ENCODE measurements at regions not wholly inside any gene's neighbourhood (a gene's known extent, or its start where the extent isn't known, plus 50 kb on each side); places are given as distances from the start of the nearest gene placed in this dataset.
"Not testable (repeated sequence)": the region's sequence is repeated elsewhere in the genome, so short reads cannot be mapped to it uniquely, and the experiment has no call there.

DNA sequence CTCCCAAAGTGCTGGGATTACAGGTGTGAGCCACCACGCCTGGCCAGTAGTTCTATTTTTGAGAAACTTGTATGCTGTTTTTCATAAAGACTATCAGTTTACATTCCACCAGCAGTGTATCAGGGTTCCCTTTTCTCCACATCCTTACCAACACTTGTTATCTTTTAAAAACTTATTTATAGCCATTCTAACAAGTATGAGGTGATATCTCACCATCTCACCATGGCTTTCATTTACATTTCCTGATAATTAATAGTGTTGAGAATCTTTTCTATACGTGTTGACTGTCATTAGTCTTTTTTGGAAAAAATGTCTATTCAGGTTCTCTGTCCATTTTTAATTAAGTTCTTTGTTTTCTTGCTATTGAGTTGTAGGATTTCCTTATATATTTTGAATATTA is 416.1 kb downstream of the NEBL start:
- no peak for DNase-seq
- no peaks in the 10 kb centered on the region for H3K9me3 ChIP-seq
- H3K36me3 ChIP-seq: no peaks in the 10 kb centered on the region
- no peaks in the 10 kb centered on the region for H3K27me3 ChIP-seq
- H3K4me1 ChIP-seq: no peaks in the 10 kb centered on the region
- no peak for TF ChIP-seq CTCF (IDR thresholded peaks at IDR 0.05; ENCODE audit: low read depth, low read length)
- no peak overlapping the region for H3K4me3 ChIP-seq (ENCODE audit: low read depth, low read length)

- not testable (repeated sequence) for H3K4me3 ChIP-seq (ENCODE audit: low read depth, low read length); DNase-seq; H3K9me3 ChIP-seq; H3K36me3 ChIP-seq; H3K4me1 ChIP-seq; H3K27me3 ChIP-seq
Measured at GRCh38 chr10:20480575-20480974, 416.5 kb downstream of the NEBL start.

DNA sequence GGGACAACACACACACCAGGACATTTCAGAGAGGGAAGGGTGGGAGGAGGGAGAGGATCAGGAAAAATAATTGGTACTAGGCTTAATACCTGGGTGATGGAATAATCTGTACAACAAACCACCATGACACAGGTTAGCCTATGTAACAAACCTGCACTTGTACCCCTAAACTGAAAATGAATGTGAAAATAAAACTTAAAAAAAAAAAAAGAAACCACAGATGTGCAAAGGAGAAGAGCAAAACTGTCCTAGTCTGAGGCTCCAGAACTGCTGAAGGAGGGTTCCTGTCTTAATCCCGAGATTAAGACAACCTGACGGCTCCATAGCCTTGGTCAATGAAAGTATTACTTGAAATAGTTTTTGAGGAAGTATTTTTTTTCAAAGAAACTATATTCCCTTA is 423.0 kb downstream of the NEBL start:
- no peak for TF ChIP-seq CTCF (IDR thresholded peaks at IDR 0.05; ENCODE audit: low read depth, low read length)
- Histone ChIP-seq H3K36me3 (no peaks in the 10 kb centered on the region), H3K4me3 (ENCODE audit: low read depth, low read length) (no peak overlapping the region), H3K4me1 (no peaks in the 10 kb centered on the region), H3K9me3 (no peaks in the 10 kb centered on the region), H3K27me3 (no peaks in the 10 kb centered on the region)
- no peak for DNase-seq

DNA sequence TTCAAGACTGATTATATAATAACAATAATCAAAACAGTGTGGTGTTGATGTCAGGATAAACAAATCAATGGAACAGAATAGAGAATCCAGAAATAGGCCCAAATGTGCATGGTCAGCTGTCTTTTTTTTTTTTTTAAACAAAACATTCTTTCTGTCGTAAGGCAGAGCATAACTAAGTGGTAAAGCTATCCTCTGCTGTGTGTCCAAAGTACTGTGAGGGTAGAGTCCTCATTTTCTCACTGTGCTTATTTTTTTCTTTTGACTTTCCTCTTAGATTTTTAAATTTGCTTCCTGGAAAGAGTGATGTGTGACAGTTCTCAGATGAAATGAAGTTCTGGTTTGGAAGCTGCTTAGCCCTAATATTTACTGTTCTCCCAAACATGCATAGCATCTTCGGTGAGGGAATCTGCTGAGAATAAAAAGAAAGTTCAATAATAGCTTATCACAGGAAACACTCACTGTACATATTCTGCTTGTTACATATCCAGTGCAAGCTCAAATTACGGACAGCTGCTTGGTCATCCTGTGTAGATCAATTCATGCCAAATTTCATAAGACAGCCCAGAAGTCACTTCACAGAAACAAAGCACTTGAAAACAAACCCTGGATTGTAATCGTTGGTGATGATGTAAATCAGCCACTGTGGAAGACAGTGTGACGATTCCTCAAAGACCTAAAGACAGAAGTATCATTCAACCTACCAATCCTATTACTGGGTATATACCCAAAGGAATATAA is 423.9 kb downstream of the NEBL start:
- Histone ChIP-seq H3K36me3 (no peaks in the 10 kb centered on the region), H3K27me3 (no peaks in the 10 kb centered on the region), H3K4me3 (ENCODE audit: low read depth, low read length) (no peak overlapping the region), H3K9me3 (no peaks in the 10 kb centered on the region), H3K4me1 (no peaks in the 10 kb centered on the region)
- no peak for TF ChIP-seq CTCF (IDR thresholded peaks at IDR 0.05; ENCODE audit: low read depth, low read length)
- DNase-seq: no peak

DNA sequence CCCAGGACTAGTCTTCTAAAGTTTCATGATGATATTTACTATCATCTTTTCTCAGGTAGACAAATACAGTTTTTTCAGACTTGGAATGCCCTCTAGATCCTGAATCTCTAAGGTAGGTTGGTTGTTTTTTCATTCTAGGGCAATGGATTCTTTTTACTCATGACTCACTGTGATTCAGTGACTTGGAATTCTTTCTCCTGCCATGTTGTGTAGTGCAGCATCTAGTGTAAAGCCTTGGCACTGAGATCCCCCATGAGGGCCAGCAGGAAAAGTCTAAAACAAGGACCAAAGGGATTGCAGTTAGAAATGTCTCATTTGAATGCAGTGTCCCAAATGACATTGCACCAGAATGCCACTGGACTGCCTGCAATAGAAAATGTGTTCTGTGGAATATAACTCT is 430.4 kb downstream of the NEBL start:
- Histone ChIP-seq H3K27me3 (no peaks in the 10 kb centered on the region), H3K36me3 (no peaks in the 10 kb centered on the region), H3K4me1 (no peaks in the 10 kb centered on the region), H3K9me3 (no peaks in the 10 kb centered on the region), H3K4me3 (ENCODE audit: low read depth, low read length) (no peak overlapping the region)
- no peak for TF ChIP-seq CTCF (IDR thresholded peaks at IDR 0.05; ENCODE audit: low read depth, low read length)
- no peak for DNase-seq

DNA sequence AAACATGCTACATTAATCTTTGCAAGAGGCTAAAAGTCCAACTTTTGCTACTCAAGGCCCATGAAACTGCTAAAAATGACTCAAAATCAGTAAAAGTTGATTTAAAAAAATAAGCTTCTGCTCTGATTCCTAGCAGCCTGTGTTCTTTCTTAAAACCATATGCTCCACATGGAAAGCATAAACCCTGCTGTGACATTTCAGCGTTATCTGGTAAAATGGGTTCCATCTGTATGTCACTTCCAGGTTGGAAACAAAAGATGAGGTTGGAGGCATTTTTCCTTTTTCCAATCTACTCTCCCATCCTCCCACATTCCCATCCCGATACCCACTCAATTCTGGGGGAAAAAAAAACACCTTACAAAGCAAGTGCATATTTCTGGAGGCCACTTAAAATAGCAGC is 439.5 kb downstream of the NEBL start:
- no peak for DNase-seq
- H3K27me3 ChIP-seq: no peaks in the 10 kb centered on the region

More for the DNA sequence above, 439.5 kb downstream of the NEBL start:
- peaks cover 3% of the 10 kb centered on the region; the same call in 1 of the 2 replicates for H3K4me1 ChIP-seq
- no peak for TF ChIP-seq CTCF (IDR thresholded peaks at IDR 0.05; ENCODE audit: low read depth, low read length)
- no peaks in the 10 kb centered on the region for H3K36me3 ChIP-seq
- H3K4me3 ChIP-seq (ENCODE audit: low read depth, low read length): no peak overlapping the region
- no peaks in the 10 kb centered on the region for H3K9me3 ChIP-seq

Measured in BE2C (cell line).